ENCODE measurements at regions not wholly inside any gene's neighbourhood (a gene's known extent, or its start where the extent isn't known, plus 50 kb on each side); places are given as distances from the start of the nearest gene placed in this dataset.
"Not testable (repeated sequence)": the region's sequence is repeated elsewhere in the genome, so short reads cannot be mapped to it uniquely, and the experiment has no call there.

- DNase-seq (ENCODE audit: low read depth): not testable (repeated sequence)
These were observed 82.7 kb downstream of the TFRC start for GRCh38 chr3:195999176-195999575.

GRCh38 chr3:195996314-195996713 lies 85.6 kb downstream of the TFRC start:
- not testable (repeated sequence) for DNase-seq (ENCODE audit: low read depth)

- peak; percentile 52 for DNase-seq (ENCODE audit: low read depth)
These were observed 86.0 kb upstream of the TNK2 start for GRCh38 chr3:195994343-195994742.

GRCh38 chr3:195993671-195994070 lies 85.3 kb upstream of the TNK2 start:
- DNase-seq (ENCODE audit: low read depth): not testable (repeated sequence)

- DNase-seq (ENCODE audit: low read depth): not testable (repeated sequence)
These were observed 84.7 kb upstream of the TNK2 start for GRCh38 chr3:195992956-195993595.

- not testable (repeated sequence) for DNase-seq (ENCODE audit: low read depth)
These were observed 83.6 kb upstream of the TNK2 start for GRCh38 chr3:195991986-195992385.

GRCh38 chr3:195991243-195991642 lies 82.9 kb upstream of the TNK2 start:
- DNase-seq (ENCODE audit: low read depth): not testable (repeated sequence)

- not testable (repeated sequence) for DNase-seq (ENCODE audit: low read depth)
These were observed 82.5 kb upstream of the TNK2 start for GRCh38 chr3:195990841-195991174.

GRCh38 chr3:195989921-195990840 lies 81.8 kb upstream of the TNK2 start:
- DNase-seq (ENCODE audit: low read depth): peak; percentile 81

GRCh38 chr3:195989197-195989920 lies 81.0 kb upstream of the TNK2 start:
- DNase-seq (ENCODE audit: low read depth): not testable (repeated sequence)

- DNase-seq (ENCODE audit: low read depth): not testable (repeated sequence)
These were observed 80.4 kb upstream of the TNK2 start for GRCh38 chr3:195988764-195989163.

- DNase-seq (ENCODE audit: low read depth): not testable (repeated sequence)
These were observed 78.7 kb upstream of the TNK2 start for GRCh38 chr3:195987001-195987400.

GRCh38 chr3:195986576-195986975 lies 78.2 kb upstream of the TNK2 start:
- not testable (repeated sequence) for DNase-seq (ENCODE audit: low read depth)

- DNase-seq (ENCODE audit: low read depth): not testable (repeated sequence)
These were observed 77.1 kb upstream of the TNK2 start for GRCh38 chr3:195985348-195985920.

- DNase-seq (ENCODE audit: low read depth): not testable (repeated sequence)
These were observed 76.2 kb upstream of the TNK2 start for GRCh38 chr3:195984392-195985030.

- DNase-seq (ENCODE audit: low read depth): not testable (repeated sequence)
These were observed 75.5 kb upstream of the TNK2 start for GRCh38 chr3:195983880-195984279.

- not testable (repeated sequence) for DNase-seq (ENCODE audit: low read depth)
These were observed 74.4 kb upstream of the TNK2 start for GRCh38 chr3:195982754-195983153.

- not testable (repeated sequence) for DNase-seq (ENCODE audit: low read depth)
These were observed 73.4 kb upstream of the TNK2 start for GRCh38 chr3:195981778-195982177.

GRCh38 chr3:195979877-195980276 lies 71.5 kb upstream of the TNK2 start:
- DNase-seq (ENCODE audit: low read depth): not testable (repeated sequence)

- not testable (repeated sequence) for DNase-seq (ENCODE audit: low read depth)
These were observed 70.2 kb upstream of the TNK2 start for GRCh38 chr3:195978585-195978984.

GRCh38 chr3:195976876-195977275 lies 68.5 kb upstream of the TNK2 start:
- not testable (repeated sequence) for DNase-seq (ENCODE audit: low read depth)

Measured in HT1080 (cell line).